ENCODE measurements at regions not wholly inside any gene's neighbourhood (a gene's known extent, or its start where the extent isn't known, plus 50 kb on each side); places are given as distances from the start of the nearest gene placed in this dataset.

DNA sequence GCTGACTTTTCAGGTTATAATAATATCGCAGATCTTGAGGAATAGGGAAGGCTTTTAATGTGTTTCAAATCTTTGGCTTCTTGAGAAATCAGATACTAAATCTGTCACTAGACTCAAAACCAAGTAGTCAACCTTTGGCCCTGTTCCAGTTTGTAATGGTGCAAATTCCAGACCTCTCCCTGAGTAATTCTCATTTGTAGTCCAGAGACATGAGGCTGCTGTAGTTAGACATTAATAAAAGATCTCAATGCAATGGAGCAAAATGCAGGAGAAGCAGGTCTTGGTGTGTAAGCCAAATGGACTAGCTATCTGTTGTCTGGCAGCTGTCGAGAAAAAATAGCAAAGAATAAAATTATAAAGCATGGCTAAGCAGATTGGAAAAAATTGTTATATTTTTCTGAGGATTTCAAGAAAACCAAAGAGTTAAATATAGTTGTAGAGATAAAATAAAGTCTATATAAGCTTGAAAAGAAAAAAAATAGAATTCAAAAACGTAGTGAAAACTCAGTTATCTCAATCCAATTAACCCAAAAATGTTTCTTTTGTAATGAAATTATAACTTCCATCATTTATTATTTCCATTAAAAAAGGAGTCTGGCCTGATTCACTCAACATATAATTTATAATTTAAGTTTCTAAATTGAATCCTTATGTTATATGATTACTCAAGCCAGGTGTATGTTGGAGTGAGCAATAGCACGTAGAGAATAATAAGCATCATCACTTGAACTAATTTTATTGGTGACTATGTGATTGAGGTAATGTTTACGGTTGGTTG, 161.5 kb upstream of the ADGRB3 start:
- Histone ChIP-seq H3K4me3 (no peak overlapping the region), H3K36me3 (no peaks in the 10 kb centered on the region), H3K9me3 (no peaks in the 10 kb centered on the region), H3K27ac (no peak overlapping the region), H3K4me1 (no peaks in the 10 kb centered on the region), H3K27me3 (no peaks in the 10 kb centered on the region)
- no peak for DNase-seq (ENCODE audit: extremely low spot score in 2 of 2)
- TF ChIP-seq CTCF (IDR thresholded peaks at IDR 0.05) (no peak), POLR2A (IDR thresholded peaks at IDR 0.05) (no peak), POLR2AphosphoS5 (IDR thresholded peaks at IDR 0.05; ENCODE audit: insufficient read depth in 1 of 2, low read depth in 1 of 2) (no peak)
- intact Hi-C loops (cut with DNase I) = no loop called here

DNA sequence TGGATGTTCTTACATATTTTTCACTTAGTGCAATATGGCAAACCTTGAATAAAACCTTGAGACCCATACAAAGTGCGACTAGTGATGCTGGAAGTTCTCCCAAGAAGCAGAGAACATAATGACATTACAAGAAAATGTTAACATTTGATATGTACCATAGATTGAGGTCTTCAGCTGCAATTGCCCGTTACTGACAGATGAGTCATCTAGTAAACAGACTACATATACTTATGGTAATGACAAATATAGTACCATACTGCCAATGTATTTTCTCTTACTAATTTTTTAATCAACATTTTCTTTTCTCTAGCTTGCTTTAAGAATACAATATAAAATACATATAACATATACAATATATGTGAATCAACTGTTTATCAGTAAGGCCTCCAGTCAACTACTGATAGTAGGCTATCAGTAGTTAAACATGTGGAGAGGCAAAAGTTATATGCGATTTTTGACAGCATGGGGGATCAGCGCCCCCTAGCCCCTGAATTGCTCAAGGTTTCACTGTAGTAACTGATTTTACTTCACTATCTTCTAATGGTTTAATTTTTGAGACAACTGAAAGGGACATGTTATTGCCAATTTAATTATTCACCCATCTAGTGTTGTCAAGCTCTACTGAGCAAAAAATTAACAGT, 166.7 kb upstream of the ADGRB3 start:
- TF ChIP-seq POLR2A (IDR thresholded peaks at IDR 0.05) = no peak
- no peak for TF ChIP-seq CTCF (IDR thresholded peaks at IDR 0.05)
- TF ChIP-seq POLR2AphosphoS5 (IDR thresholded peaks at IDR 0.05; ENCODE audit: insufficient read depth in 1 of 2, low read depth in 1 of 2) = no peak
- Histone ChIP-seq H3K36me3 (no peaks in the 10 kb centered on the region), H3K4me3 (no peak overlapping the region), H3K4me1 (no peaks in the 10 kb centered on the region), H3K9me3 (no peaks in the 10 kb centered on the region), H3K27me3 (no peaks in the 10 kb centered on the region), H3K27ac (no peak overlapping the region)
- DNase-seq (ENCODE audit: extremely low spot score in 2 of 2) = no peak
- intact Hi-C loops (cut with DNase I) = no loop called here

DNA sequence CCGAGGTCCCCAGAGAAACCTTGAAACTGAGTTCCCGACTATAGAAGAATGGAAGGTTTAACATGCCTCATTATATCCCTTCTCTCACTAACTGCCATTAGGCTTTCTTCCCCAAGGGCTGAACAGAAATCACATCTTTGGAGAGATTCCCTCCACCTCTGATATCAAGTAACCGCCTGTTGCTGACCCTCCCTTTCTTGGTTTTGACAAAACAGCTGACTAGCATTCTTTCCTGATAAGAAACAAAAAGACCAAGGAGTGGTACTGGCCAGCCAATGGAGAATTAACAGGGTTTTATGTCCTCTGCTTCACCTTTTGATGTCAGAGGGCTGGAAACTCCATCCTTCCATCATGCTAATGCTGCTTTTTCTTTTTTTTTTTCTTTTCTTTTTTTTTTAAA, 176.6 kb upstream of the ADGRB3 start:
- no peak overlapping the region for H3K4me3 ChIP-seq
- no peaks in the 10 kb centered on the region for H3K36me3 ChIP-seq
- TF ChIP-seq CTCF (IDR thresholded peaks at IDR 0.05) (no peak), POLR2A (IDR thresholded peaks at IDR 0.05) (no peak), POLR2AphosphoS5 (IDR thresholded peaks at IDR 0.05; ENCODE audit: insufficient read depth in 1 of 2, low read depth in 1 of 2) (no peak)
- H3K4me1 ChIP-seq = no peaks in the 10 kb centered on the region
- intact Hi-C loops (cut with DNase I) = no loop called here
- H3K27ac ChIP-seq = no peak overlapping the region
- H3K27me3 ChIP-seq = no peaks in the 10 kb centered on the region
- H3K9me3 ChIP-seq = no peaks in the 10 kb centered on the region
- DNase-seq (ENCODE audit: extremely low spot score in 2 of 2) = no peak

- H3K36me3 ChIP-seq = no peaks in the 10 kb centered on the region
- intact Hi-C loops (cut with DNase I) = no loop called here
- H3K27ac ChIP-seq = no peak overlapping the region
- TF ChIP-seq CTCF (IDR thresholded peaks at IDR 0.05) (no peak), POLR2A (IDR thresholded peaks at IDR 0.05) (no peak), POLR2AphosphoS5 (IDR thresholded peaks at IDR 0.05; ENCODE audit: insufficient read depth in 1 of 2, low read depth in 1 of 2) (no peak)
- no peaks in the 10 kb centered on the region for H3K9me3 ChIP-seq
- no peaks in the 10 kb centered on the region for H3K4me1 ChIP-seq
- H3K4me3 ChIP-seq = no peak overlapping the region
- H3K27me3 ChIP-seq = no peaks in the 10 kb centered on the region
- no peak for DNase-seq (ENCODE audit: extremely low spot score in 2 of 2)
Measured at GRCh38 chr6:68447112-68447511, 188.0 kb upstream of the ADGRB3 start.

DNA sequence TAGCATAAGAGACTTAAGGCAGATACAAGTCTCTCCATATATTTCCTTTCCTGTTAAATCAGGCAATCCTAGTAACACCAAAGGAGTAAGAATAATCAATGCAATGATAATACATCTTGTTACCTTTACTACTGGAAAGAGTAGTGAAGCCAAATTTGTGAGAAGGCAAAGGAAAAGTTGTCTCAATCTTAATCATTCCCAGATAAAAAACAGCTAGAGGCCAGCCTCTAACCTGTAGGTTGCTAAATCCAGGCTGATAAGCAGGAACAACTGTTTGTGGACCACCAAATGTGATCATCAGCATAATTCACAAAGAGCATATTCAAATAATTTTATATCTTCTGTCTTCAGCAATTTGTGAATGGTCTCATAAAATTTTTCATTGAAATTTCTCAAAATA, 189.2 kb upstream of the ADGRB3 start:
- Histone ChIP-seq H3K9me3 (no peaks in the 10 kb centered on the region), H3K27ac (no peak overlapping the region), H3K4me3 (no peak overlapping the region), H3K36me3 (no peaks in the 10 kb centered on the region), H3K4me1 (no peaks in the 10 kb centered on the region), H3K27me3 (no peaks in the 10 kb centered on the region)
- intact Hi-C loops (cut with DNase I) = no loop called here
- TF ChIP-seq POLR2A (IDR thresholded peaks at IDR 0.05) (no peak), CTCF (IDR thresholded peaks at IDR 0.05) (no peak), POLR2AphosphoS5 (IDR thresholded peaks at IDR 0.05; ENCODE audit: insufficient read depth in 1 of 2, low read depth in 1 of 2) (no peak)
- DNase-seq (ENCODE audit: extremely low spot score in 2 of 2) = no peak

All from vagina (tissue), 2 donors.